HepG2 (cell line): ENCODE measurements at regions not wholly inside any gene's neighbourhood (a gene's known extent, or its start where the extent isn't known, plus 50 kb on each side); places are given as distances from the start of the nearest gene placed in this dataset.

Experiments
- NFAT5 ChIP-seq: sonication (generic); formaldehyde crosslinking; IDR thresholded peaks from 2 replicates; pipeline ENCODE4 v1.4.0; 2020; ENCODE audit warnings: missing genetic modification reagents
- PCBP1 ChIP-seq: fragments of 200-400 bp; formaldehyde crosslinking; IDR thresholded peaks from 2 replicates; pipeline ENCODE4 v1.6.1; 2017; ENCODE audit warnings: mild to moderate bottlenecking, low read depth, low read length, borderline replicate concordance
- PHF20 ChIP-seq: sonication (generic); formaldehyde crosslinking; IDR thresholded peaks from 2 replicates; pipeline ENCODE4 v1.5.0; 2020; ENCODE audit warnings: mild to moderate bottlenecking, missing genetic modification reagents
- POLR2AphosphoS2 ChIP-seq: IDR thresholded peaks from 2 replicates; pipeline ENCODE4 v1.6.1; 2011; ENCODE audit warnings: low read depth, low read length, improper control_type of control experiment
- SRY ChIP-seq: sonication (generic); formaldehyde crosslinking; IDR thresholded peaks from 2 replicates; pipeline ENCODE4 v1.8.0; 2022; ENCODE audit warnings: mild to moderate bottlenecking, missing genetic modification reagents
- TGIF2 ChIP-seq: IDR thresholded peaks from 2 replicates; pipeline ENCODE4 v1.6.1; 2016; ENCODE audit warnings: control low read depth, missing compliant biosample characterization
- ZNF10 ChIP-seq: sonication (generic); formaldehyde crosslinking; IDR thresholded peaks from 2 replicates; pipeline ENCODE4 v1.4.0; 2020; ENCODE audit warnings: mild to moderate bottlenecking, low read depth, missing genetic modification reagents, borderline replicate concordance
- ZNF180 ChIP-seq: sonication (generic); formaldehyde crosslinking; IDR thresholded peaks from 2 replicates; pipeline ENCODE4 v1.4.0; 2020; ENCODE audit warnings: low read depth, missing genetic modification reagents, borderline replicate concordance
- ZNF33B ChIP-seq: sonication (generic); formaldehyde crosslinking; IDR thresholded peaks from 2 replicates; pipeline ENCODE4 v1.5.1; 2020; ENCODE audit warnings: mild to moderate bottlenecking, missing genetic modification reagents
- TF ChIP-seq, protein P1 (sequence below): conservative IDR thresholded peaks from 2 replicates; pipeline ENCODE4 v1.6.1; 2018; ENCODE audit warnings: missing genetic modification reagents

- TF ChIP-seq NFAT5 (CRISPR knock-in tag) (no peak), PCBP1 (no peak), PHF20 (CRISPR knock-in tag) (no peak), TGIF2 (CRISPR knock-in tag) (no peak), SRY (CRISPR knock-in tag) (no peak), POLR2AphosphoS2 (no peak), ZNF33B (CRISPR knock-in tag) (no peak), ZNF180 (no peak), ZNF10 (no peak)
- TF ChIP-seq, protein P1, sequence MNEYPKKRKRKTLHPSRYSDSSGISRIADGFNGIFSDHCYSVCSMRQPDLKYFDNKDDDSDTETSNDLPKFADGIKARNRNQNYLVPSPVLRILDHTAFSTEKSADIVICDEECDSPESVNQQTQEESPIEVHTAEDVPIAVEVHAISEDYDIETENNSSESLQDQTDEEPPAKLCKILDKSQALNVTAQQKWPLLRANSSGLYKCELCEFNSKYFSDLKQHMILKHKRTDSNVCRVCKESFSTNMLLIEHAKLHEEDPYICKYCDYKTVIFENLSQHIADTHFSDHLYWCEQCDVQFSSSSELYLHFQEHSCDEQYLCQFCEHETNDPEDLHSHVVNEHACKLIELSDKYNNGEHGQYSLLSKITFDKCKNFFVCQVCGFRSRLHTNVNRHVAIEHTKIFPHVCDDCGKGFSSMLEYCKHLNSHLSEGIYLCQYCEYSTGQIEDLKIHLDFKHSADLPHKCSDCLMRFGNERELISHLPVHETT: no peak
These were observed 223.8 kb downstream of the EFCAB11 start (continued) for GRCh38 chr14:89730687-89731086.
